Lung (tissue), 11 donors: ENCODE measurements at regions not wholly inside any gene's neighbourhood (a gene's known extent, or its start where the extent isn't known, plus 50 kb on each side); places are given as distances from the start of the nearest gene placed in this dataset.
"Not testable (repeated sequence)": the region's sequence is repeated elsewhere in the genome, so short reads cannot be mapped to it uniquely, and the experiment has no call there.

Source experiments
- ATAC-seq: fragments of 200-7000 bp; cut with Tn5 transposase; one replicate; pipeline ENCODE4 v1.9.1; 2020; ENCODE audit warnings: moderate number of reproducible peaks; ENCODE audit not compliant: insufficient read depth, low FRiP score
- DNase-seq, 3 donors: peaks; one replicate each; pipeline ENCODE4 v3.0.0-alpha.2; 2013 to 2017
- H3K27ac ChIP-seq, 2 donors: one replicate each; pipeline ENCODE4 v1.5.1; 2013; ENCODE audit warnings: mild to moderate bottlenecking in 2 of 2, moderate library complexity in 2 of 2, control low read depth in 1 of 2, inconsistent platforms in 1 of 2, low read depth in 1 of 2, low read length in 1 of 2
- H3K27me3 ChIP-seq, 3 donors: one replicate each; pipeline ENCODE4 v1.5.1; 2013; ENCODE audit warnings: low read length in 2 of 3; ENCODE audit not compliant: control insufficient read depth in 3 of 3, insufficient read depth in 3 of 3
- H3K36me3 ChIP-seq, 4 donors: one replicate each; pipeline ENCODE4 v1.5.1; 2013; ENCODE audit warnings: low read length in 4 of 4, mild to moderate bottlenecking in 1 of 4, moderate library complexity in 1 of 4; ENCODE audit not compliant: control insufficient read depth in 4 of 4, insufficient read depth in 4 of 4
- H3K4me1 ChIP-seq, 5 donors: one replicate each; pipeline ENCODE4 v1.5.1; 2013; ENCODE audit warnings: low read length in 5 of 5, mild to moderate bottlenecking in 2 of 5, moderate library complexity in 1 of 5; ENCODE audit not compliant: control insufficient read depth in 5 of 5, insufficient read depth in 5 of 5
- H3K4me3 ChIP-seq: one replicate; pipeline ENCODE4 v1.5.1; 2013; ENCODE audit warnings: mild to moderate bottlenecking, control low read depth, moderate library complexity
- H3K9ac ChIP-seq, 2 donors: one replicate each; pipeline ENCODE4 v1.5.1; 2013; ENCODE audit warnings: low read length in 2 of 2, control low read depth in 1 of 2; ENCODE audit not compliant: insufficient read depth in 1 of 2
- H3K9me3 ChIP-seq, 4 donors: one replicate each; pipeline ENCODE4 v1.5.1; 2013; ENCODE audit warnings: low read length in 3 of 4, mild to moderate bottlenecking in 1 of 4, moderate library complexity in 1 of 4; ENCODE audit not compliant: control insufficient read depth in 4 of 4, insufficient read depth in 3 of 4
- WGBS, 2 donors: extraction: QIAGEN DNeasy Blood & Tissue Kit; methylation state at CpG; one replicate each; pipeline ENCODE4 v1.1.7; 2013; 5-methylcytosine and 5-hydroxymethylcytosine counted together
- TF ChIP-seq, protein P1 (sequence below): IDR thresholded peaks from 2 replicates; pipeline ENCODE4 v1.5.1; 2012; ENCODE audit warnings: mild to moderate bottlenecking; ENCODE audit errors: control extremely low read depth, extremely low read depth
- donor health status: control.
- donor health status: control.
- donor health status: Bipolar disorder and iron deficiency.
- donor health status: healthy.
- donor health status: DM: yes; HTN: yes; CAD: no.

- TF ChIP-seq, protein P1, sequence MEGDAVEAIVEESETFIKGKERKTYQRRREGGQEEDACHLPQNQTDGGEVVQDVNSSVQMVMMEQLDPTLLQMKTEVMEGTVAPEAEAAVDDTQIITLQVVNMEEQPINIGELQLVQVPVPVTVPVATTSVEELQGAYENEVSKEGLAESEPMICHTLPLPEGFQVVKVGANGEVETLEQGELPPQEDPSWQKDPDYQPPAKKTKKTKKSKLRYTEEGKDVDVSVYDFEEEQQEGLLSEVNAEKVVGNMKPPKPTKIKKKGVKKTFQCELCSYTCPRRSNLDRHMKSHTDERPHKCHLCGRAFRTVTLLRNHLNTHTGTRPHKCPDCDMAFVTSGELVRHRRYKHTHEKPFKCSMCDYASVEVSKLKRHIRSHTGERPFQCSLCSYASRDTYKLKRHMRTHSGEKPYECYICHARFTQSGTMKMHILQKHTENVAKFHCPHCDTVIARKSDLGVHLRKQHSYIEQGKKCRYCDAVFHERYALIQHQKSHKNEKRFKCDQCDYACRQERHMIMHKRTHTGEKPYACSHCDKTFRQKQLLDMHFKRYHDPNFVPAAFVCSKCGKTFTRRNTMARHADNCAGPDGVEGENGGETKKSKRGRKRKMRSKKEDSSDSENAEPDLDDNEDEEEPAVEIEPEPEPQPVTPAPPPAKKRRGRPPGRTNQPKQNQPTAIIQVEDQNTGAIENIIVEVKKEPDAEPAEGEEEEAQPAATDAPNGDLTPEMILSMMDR, result no peak
Observed at GRCh38 chr6:68173616-68174015, 461.5 kb upstream of the ADGRB3 start.

DNA sequence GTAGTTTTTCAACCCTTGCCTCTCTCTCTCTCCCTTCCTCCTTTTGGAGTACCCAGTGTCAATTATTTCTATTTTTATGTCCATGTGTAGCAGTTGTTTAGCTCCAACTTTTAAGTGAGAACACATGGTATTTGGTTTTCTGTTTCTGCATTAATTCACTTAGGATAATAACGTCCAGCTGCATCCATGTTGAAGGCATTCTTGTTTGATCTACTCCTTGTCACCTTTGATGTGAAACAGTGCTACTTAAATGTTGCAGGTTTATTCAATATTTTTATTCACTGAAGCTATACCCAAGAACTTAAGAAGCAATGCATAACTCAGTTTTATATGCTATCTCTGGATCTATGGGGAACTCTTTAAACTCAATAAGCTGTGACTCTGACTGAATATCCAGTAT lies 465.2 kb upstream of the ADGRB3 start:
- no peaks in the 10 kb centered on the region for H3K27me3 ChIP-seq
- TF ChIP-seq, protein P1, result no peak
- 72 to 74% methylated on average over 1 of the region's 1 CpG for WGBS, 2 donors
- H3K9me3 ChIP-seq, result no peaks in the 10 kb centered on the region
- ATAC-seq (no peak), DNase-seq (no peak)
- H3K36me3 ChIP-seq, result no peaks in the 10 kb centered on the region
- H3K4me1 ChIP-seq, result no peaks in the 10 kb centered on the region
- H3K9ac ChIP-seq, result no peak overlapping the region
- H3K27ac ChIP-seq, result no peak overlapping the region
- H3K4me3 ChIP-seq, result no peak overlapping the region

More at GRCh38 chr6:68173616-68174015, 461.5 kb upstream of the ADGRB3 start:
- no peaks in the 10 kb centered on the region for H3K27me3 ChIP-seq
- peaks cover 0 to 3% (median 0%) of the 10 kb centered on the region in 4 donors for H3K9me3 ChIP-seq
- no peaks in the 10 kb centered on the region for H3K36me3 ChIP-seq
- DNase-seq (no peak), ATAC-seq (no peak)
- H3K4me3 ChIP-seq, result no peak overlapping the region
- no peaks in the 10 kb centered on the region for H3K4me1 ChIP-seq
- no peak overlapping the region for H3K27ac ChIP-seq
- no peak overlapping the region for H3K9ac ChIP-seq
- WGBS, 2 donors, result 74 to 85% methylated on average over 2 of the region's 2 CpGs

GRCh38 chr6:68167604-68168003 lies 467.5 kb upstream of the ADGRB3 start:
- Histone ChIP-seq H3K4me3 (no peak overlapping the region), H3K9me3 (no peaks in the 10 kb centered on the region), H3K27ac (no peak overlapping the region), H3K36me3 (no peaks in the 10 kb centered on the region), H3K27me3 (no peaks in the 10 kb centered on the region), H3K4me1 (no peaks in the 10 kb centered on the region), H3K9ac (no peak overlapping the region)
- no peak for ATAC-seq
- no peak for DNase-seq
- TF ChIP-seq, protein P1, result no peak
- whole genome bisulfite sequencing, 2 donors, result 69 to 74% methylated on average over 2 of the region's 2 CpGs

GRCh38 chr6:68160812-68161211 lies 474.3 kb upstream of the ADGRB3 start:
- not testable (repeated sequence) for DNase-seq, H3K9me3 ChIP-seq
- WGBS, 2 donors, result 90 to 92% methylated on average over 3 of the region's 3 CpGs

More at GRCh38 chr6:68160812-68161211, 474.3 kb upstream of the ADGRB3 start:
- H3K4me3 ChIP-seq, H3K36me3 ChIP-seq, H3K27ac ChIP-seq, H3K4me1 ChIP-seq, H3K9ac ChIP-seq, ATAC-seq, H3K27me3 ChIP-seq: not testable (repeated sequence)
